HT1080 (cell line): ENCODE measurements at regions not wholly inside any gene's neighbourhood (a gene's known extent, or its start where the extent isn't known, plus 50 kb on each side); places are given as distances from the start of the nearest gene placed in this dataset.
A peak's percentile ranks its signal among the peaks of the same experiment; 100 is the strongest.
"Not testable (repeated sequence)": the region's sequence is repeated elsewhere in the genome, so short reads cannot be mapped to it uniquely, and the experiment has no call there.

Source experiments
- DNase-seq: peaks from one replicate; pipeline ENCODE4 v3.0.0-alpha.2; 2015; ENCODE audit warnings: low read depth

GRCh38 chr9:105972466-105973204, 278.3 kb downstream of the TMEM38B start:
- no peak for DNase-seq

GRCh38 chr9:105973951-105974351, 279.6 kb downstream of the TMEM38B start:
- peak; percentile 7 for DNase-seq

- DNase-seq = no peak
Observed at GRCh38 chr9:105975886-105976645, 281.7 kb downstream of the TMEM38B start.

DNA sequence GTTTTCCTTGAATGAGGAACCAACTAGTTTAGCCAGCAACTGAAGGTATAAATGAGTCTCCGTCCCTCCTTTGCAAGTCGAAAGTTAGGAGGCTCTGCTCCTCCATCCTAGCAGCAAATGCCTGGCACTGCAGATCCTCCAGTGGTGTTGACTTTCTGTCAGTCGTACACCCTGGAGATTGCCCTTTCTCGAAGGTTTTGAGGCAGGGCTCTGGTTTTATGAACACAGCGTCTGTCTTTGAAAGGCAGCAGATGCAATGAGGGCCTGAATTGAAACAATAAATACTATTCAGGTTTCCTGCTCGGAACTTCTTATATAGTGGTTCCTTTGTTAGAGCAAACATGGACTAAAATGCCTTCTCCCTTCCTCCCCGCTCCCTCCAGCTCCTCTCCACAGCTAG, 284.0 kb downstream of the TMEM38B start:
- DNase-seq = no peak

GRCh38 chr9:105978826-105979225, 284.5 kb downstream of the TMEM38B start:
- no peak for DNase-seq

- DNase-seq = no peak
Observed at GRCh38 chr9:105979290-105979689, 284.9 kb downstream of the TMEM38B start.

- DNase-seq = no peak
Observed at GRCh38 chr9:105984714-105985113, 290.4 kb downstream of the TMEM38B start.

GRCh38 chr9:105993116-105993854, 298.9 kb downstream of the TMEM38B start:
- DNase-seq = no peak

- DNase-seq = no peak
Observed at GRCh38 chr9:105993921-105994715, 299.8 kb downstream of the TMEM38B start.

GRCh38 chr9:105994970-105995369, 300.6 kb downstream of the TMEM38B start:
- DNase-seq = peak; percentile 83

GRCh38 chr9:106017198-106017740, 322.9 kb downstream of the TMEM38B start:
- no peak for DNase-seq

DNA sequence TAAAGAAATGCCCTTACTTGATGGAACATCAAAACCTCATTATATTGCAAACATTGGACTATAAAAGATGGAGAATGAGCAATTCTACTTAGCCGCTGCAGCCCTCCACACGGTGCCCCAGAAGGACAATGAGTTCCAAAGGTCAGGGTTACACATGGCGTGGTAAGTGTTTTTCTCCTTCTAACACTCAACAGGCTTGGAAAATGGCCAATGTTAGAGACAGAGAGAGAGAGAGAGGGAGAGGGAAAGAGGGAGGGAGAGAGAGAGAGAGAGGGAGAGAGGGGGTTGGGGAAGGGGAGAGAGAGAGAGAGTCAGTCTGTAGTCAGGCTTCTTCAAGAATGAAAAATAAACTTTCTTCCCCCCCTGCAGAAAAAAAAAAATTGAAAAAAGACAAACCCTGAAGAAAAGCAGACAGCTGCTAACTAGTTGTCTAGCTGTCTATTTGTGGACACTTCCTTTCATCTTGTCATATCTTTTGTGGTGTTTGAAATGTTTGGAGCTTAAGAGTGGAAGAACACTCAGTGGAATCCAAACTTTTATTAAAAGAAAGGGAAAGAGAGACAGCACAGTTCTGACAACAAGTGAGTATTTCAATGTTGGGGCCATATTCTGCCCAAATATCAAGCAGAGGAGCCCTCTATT, 324.8 kb downstream of the TMEM38B start:
- DNase-seq = no peak

GRCh38 chr9:106019702-106020101, 325.4 kb downstream of the TMEM38B start:
- no peak for DNase-seq

DNA sequence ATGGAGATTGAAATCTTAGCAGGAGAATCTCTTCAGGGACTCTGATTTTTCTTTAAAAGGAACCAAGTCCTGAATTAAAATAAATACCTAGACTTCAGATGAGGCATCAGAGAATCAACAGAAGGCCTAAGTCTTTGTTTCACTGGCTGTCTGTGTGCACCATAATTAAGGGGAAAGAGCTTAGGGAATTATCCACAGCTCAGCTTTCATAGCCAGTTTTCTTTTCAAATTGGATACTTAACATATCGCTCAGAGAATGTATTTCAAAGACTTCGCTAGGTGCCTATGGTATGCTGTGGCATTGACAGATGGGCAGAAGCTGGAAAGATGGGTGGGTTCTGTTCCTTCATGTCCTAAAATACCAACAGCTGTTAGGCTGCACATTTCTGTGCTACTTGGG, 325.8 kb downstream of the TMEM38B start:
- DNase-seq = no peak

GRCh38 chr9:106023455-106023854, 329.1 kb downstream of the TMEM38B start:
- no peak for DNase-seq

DNA sequence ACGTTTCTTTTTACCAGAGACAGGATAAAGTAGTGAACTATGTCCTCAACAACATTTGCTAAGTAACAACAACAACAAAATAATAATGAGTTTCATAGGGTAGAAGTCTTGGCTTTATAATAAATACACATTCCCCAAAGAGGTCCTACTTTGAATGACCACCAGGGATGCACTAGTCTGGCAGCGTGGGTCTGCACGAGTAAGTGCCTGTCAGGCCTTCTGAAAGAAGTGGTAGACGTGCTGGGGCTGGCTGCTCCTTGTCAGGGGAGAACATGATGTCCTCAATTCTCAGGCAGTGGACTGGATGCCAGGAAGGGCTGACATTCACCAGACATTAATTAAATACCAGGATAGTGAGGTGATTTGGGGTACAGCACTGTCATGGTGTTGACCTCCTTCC, 331.1 kb downstream of the TMEM38B start:
- DNase-seq = no peak

DNA sequence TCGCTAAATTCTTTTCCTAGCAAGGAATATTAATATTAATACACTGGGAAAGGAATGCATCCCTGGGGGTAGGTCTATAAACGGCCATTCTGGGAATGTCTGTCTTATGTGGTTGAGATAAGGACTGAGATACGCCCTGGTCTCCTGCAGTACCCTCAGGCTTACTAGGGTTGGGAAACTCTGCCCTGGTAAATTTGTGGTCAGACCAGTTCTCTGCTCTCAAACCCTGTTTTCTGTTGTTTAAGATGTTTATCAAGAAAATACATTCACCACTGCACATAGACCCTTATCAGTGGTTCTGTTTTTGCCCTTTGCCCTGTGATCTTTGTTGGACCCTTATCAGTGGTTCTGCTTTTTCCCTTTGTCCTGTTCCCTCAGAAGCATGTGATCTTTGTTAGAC, 335.8 kb downstream of the TMEM38B start:
- DNase-seq = not testable (repeated sequence)

GRCh38 chr9:106032978-106033377, 338.6 kb downstream of the TMEM38B start:
- no peak for DNase-seq

DNA sequence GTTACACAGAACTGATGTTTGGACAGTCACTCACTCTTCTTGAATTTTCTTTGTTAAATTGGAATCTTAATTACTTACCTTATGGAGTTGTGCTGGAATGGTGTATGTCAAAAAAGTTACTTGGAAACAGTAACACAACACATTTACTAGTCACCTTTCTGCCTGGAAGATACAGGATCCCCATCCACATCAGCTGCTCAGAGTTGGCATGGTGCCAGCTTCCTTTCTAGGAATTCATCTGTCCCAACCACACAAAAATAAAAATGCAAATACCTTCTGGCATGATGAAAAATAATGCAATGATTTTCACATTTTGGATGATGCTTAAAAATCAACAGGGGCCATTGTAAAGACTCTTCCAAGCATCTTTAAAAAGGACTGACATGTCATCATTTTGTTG, 341.5 kb downstream of the TMEM38B start:
- no peak for DNase-seq

DNA sequence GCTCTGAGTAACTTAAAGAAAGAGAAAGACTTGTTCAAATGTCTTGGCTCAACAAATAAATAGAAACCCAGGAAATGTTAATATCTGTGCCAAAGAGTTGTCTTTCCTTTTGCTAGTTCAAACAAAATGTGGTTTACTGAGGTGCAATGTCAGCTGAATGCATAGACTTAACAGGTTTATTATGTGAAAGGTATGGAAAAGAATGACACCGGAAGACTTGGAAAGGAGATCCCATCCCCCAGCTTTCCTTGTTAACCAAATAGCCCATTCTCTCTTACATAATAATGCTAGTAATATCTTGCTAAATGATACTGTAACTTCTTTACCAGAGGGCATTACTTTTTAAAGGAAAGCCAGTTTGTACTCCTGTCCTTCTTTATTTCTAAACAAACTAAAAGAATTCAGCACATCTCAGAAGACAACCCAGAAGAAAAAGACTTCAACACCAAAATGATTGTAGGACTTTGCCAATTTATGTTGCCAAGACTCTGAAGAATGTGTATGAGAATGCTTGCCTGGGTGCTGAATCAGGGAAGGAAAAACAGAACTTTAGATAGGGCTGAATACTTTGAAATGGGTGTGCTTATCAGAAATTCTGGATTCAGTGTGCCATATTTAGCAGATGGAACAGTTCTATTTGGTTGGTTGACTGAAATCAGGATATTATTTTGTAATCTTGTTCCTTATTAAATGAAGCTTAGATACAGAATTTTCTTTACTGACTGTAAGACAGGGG, 344.1 kb downstream of the TMEM38B start:
- no peak for DNase-seq
